Central memory CD8-positive, alpha-beta T cell (primary cell): ENCODE measurements at regions not wholly inside any gene's neighbourhood (a gene's known extent, or its start where the extent isn't known, plus 50 kb on each side); places are given as distances from the start of the nearest gene placed in this dataset.

Source experiments
- ATAC-seq: fragments of 150-1000 bp; cut with Tn5 transposase; replicated peaks from 2 replicates; pipeline ENCODE4 v1.10.0; 2022; ENCODE audit warnings: mild to moderate bottlenecking, moderate FRiP score, moderate number of reproducible peaks; ENCODE audit not compliant: poor library complexity, severe bottlenecking; ENCODE audit errors: extremely low read depth
- DNase-seq, 2 donors: peaks; one replicate each; pipeline ENCODE4 v3.0.0; 2021; ENCODE audit warnings: low spot score in 2 of 2
- H3K27ac Mint-ChIP-seq: one replicate; pipeline ENCODE4 v1.8.0; 2022; ENCODE audit warnings: low read depth, mild to moderate bottlenecking, moderate library complexity, mixed read lengths
- H3K27me3 Mint-ChIP-seq: one replicate; pipeline ENCODE4 v1.8.0; 2022; ENCODE audit warnings: mixed read lengths
- H3K36me3 Mint-ChIP-seq: one replicate; pipeline ENCODE4 v1.8.0; 2022; ENCODE audit warnings: mild to moderate bottlenecking, moderate library complexity, mixed read lengths; ENCODE audit not compliant: insufficient read depth
- H3K4me1 Mint-ChIP-seq: one replicate; pipeline ENCODE4 v1.8.0; 2022; ENCODE audit warnings: mixed read lengths
- H3K4me3 Mint-ChIP-seq: one replicate; pipeline ENCODE4 v1.8.0; 2022; ENCODE audit warnings: mild to moderate bottlenecking, moderate library complexity, mixed read lengths
- H3K9me3 Mint-ChIP-seq: one replicate; pipeline ENCODE4 v1.8.0; 2022; ENCODE audit warnings: mixed read lengths

- ATAC-seq (no peak), DNase-seq (no peak)
- no peak overlapping the region for H3K4me3 Mint-ChIP-seq
- no peaks in the 10 kb centered on the region for H3K4me1 Mint-ChIP-seq
- H3K9me3 Mint-ChIP-seq, result no peaks in the 10 kb centered on the region
- no peak overlapping the region for H3K27ac Mint-ChIP-seq
- H3K36me3 Mint-ChIP-seq, result no peaks in the 10 kb centered on the region
- H3K27me3 Mint-ChIP-seq, result peaks cover 26% of the 10 kb centered on the region
Observed at GRCh38 chr11:70739811-70740487, 341.6 kb downstream of the CTTN start.

- peaks cover 26% of the 10 kb centered on the region for H3K27me3 Mint-ChIP-seq
- no peak overlapping the region for H3K4me3 Mint-ChIP-seq
Observed at GRCh38 chr11:70740488-70740851, 342.1 kb downstream of the CTTN start.

GRCh38 chr11:70741085-70741484 lies 342.8 kb downstream of the CTTN start:
- no peaks in the 10 kb centered on the region for H3K9me3 Mint-ChIP-seq
- no peaks in the 10 kb centered on the region for H3K36me3 Mint-ChIP-seq
- ATAC-seq (no peak), DNase-seq (no peak)
- peaks cover 26% of the 10 kb centered on the region for H3K27me3 Mint-ChIP-seq
- no peak overlapping the region for H3K27ac Mint-ChIP-seq
- H3K4me3 Mint-ChIP-seq, result no peak overlapping the region
- H3K4me1 Mint-ChIP-seq, result no peaks in the 10 kb centered on the region

More at GRCh38 chr11:70740488-70740851, 342.1 kb downstream of the CTTN start:
- no peaks in the 10 kb centered on the region for H3K4me1 Mint-ChIP-seq
- no peak overlapping the region for H3K27ac Mint-ChIP-seq
- no peaks in the 10 kb centered on the region for H3K9me3 Mint-ChIP-seq
- no peaks in the 10 kb centered on the region for H3K36me3 Mint-ChIP-seq
- DNase-seq, result no peak
- ATAC-seq, result no peak

- Mint-ChIP-seq H3K4me3 (no peak overlapping the region), H3K9me3 (no peaks in the 10 kb centered on the region), H3K36me3 (no peaks in the 10 kb centered on the region), H3K4me1 (no peaks in the 10 kb centered on the region), H3K27me3 (peaks cover 31% of the 10 kb centered on the region), H3K27ac (no peak overlapping the region)
- DNase-seq (no peak), ATAC-seq (no peak)
Observed at GRCh38 chr11:70742553-70743291, 344.4 kb downstream of the CTTN start.

- Mint-ChIP-seq H3K27me3 (peaks cover 37% of the 10 kb centered on the region), H3K36me3 (no peaks in the 10 kb centered on the region), H3K27ac (no peak overlapping the region), H3K9me3 (no peaks in the 10 kb centered on the region), H3K4me3 (no peak overlapping the region), H3K4me1 (no peaks in the 10 kb centered on the region)
- DNase-seq, result no peak
- no peak for ATAC-seq
Observed at GRCh38 chr11:70743329-70743728, 345.0 kb downstream of the CTTN start.

GRCh38 chr11:70743941-70744351 lies 345.6 kb downstream of the CTTN start:
- H3K27ac Mint-ChIP-seq, result no peak overlapping the region
- no peaks in the 10 kb centered on the region for H3K36me3 Mint-ChIP-seq
- H3K4me3 Mint-ChIP-seq, result no peak overlapping the region
- DNase-seq, result no peak
- H3K4me1 Mint-ChIP-seq, result no peaks in the 10 kb centered on the region
- no peaks in the 10 kb centered on the region for H3K9me3 Mint-ChIP-seq
- H3K27me3 Mint-ChIP-seq, result peaks cover 43% of the 10 kb centered on the region
- no peak for ATAC-seq

GRCh38 chr11:70744396-70745185 lies 346.3 kb downstream of the CTTN start:
- ATAC-seq (no peak), DNase-seq (no peak)
- Mint-ChIP-seq H3K4me1 (no peaks in the 10 kb centered on the region), H3K27ac (no peak overlapping the region), H3K4me3 (no peak overlapping the region), H3K27me3 (peaks cover 50% of the 10 kb centered on the region), H3K36me3 (no peaks in the 10 kb centered on the region), H3K9me3 (no peaks in the 10 kb centered on the region)

- no peaks in the 10 kb centered on the region for H3K4me1 Mint-ChIP-seq
- no peak for DNase-seq
- H3K27me3 Mint-ChIP-seq, result peaks cover 53% of the 10 kb centered on the region
- H3K9me3 Mint-ChIP-seq, result no peaks in the 10 kb centered on the region
- H3K4me3 Mint-ChIP-seq, result no peak overlapping the region
- no peak overlapping the region for H3K27ac Mint-ChIP-seq
- peaks cover 2% of the 10 kb centered on the region for H3K36me3 Mint-ChIP-seq
- ATAC-seq, result no peak
Observed at GRCh38 chr11:70745451-70745850, 347.1 kb downstream of the CTTN start.

- peaks cover 53% of the 10 kb centered on the region for H3K27me3 Mint-ChIP-seq
- DNase-seq, result no peak
- H3K36me3 Mint-ChIP-seq, result peaks cover 2% of the 10 kb centered on the region
- ATAC-seq, result no peak
- peaks cover 1% of the 10 kb centered on the region for H3K9me3 Mint-ChIP-seq
- H3K27ac Mint-ChIP-seq, result no peak overlapping the region
- H3K4me1 Mint-ChIP-seq, result no peaks in the 10 kb centered on the region
- H3K4me3 Mint-ChIP-seq, result no peak overlapping the region
Observed at GRCh38 chr11:70745941-70746340, 347.6 kb downstream of the CTTN start.

- DNase-seq (no peak), ATAC-seq (no peak)
- H3K27ac Mint-ChIP-seq, result no peak overlapping the region
- no peaks in the 10 kb centered on the region for H3K4me1 Mint-ChIP-seq
- peaks cover 5% of the 10 kb centered on the region for H3K9me3 Mint-ChIP-seq
- no peak overlapping the region for H3K4me3 Mint-ChIP-seq
- peaks cover 2% of the 10 kb centered on the region for H3K36me3 Mint-ChIP-seq
- peaks cover 53% of the 10 kb centered on the region for H3K27me3 Mint-ChIP-seq
Observed at GRCh38 chr11:70746351-70746750, 348.0 kb downstream of the CTTN start.

GRCh38 chr11:70747285-70747684 lies 349.0 kb downstream of the CTTN start:
- Mint-ChIP-seq H3K27ac (no peak overlapping the region), H3K27me3 (peaks cover 46% of the 10 kb centered on the region), H3K9me3 (peaks cover 6% of the 10 kb centered on the region), H3K4me1 (no peaks in the 10 kb centered on the region), H3K4me3 (no peak overlapping the region), H3K36me3 (peaks cover 2% of the 10 kb centered on the region)
- DNase-seq (no peak), ATAC-seq (no peak)

GRCh38 chr11:70747921-70748320 lies 349.6 kb downstream of the CTTN start:
- Mint-ChIP-seq H3K27me3 (peaks cover 40% of the 10 kb centered on the region), H3K4me3 (no peak overlapping the region), H3K27ac (no peak overlapping the region), H3K9me3 (peaks cover 6% of the 10 kb centered on the region), H3K36me3 (peaks cover 2% of the 10 kb centered on the region), H3K4me1 (no peaks in the 10 kb centered on the region)
- no peak for DNase-seq
- no peak for ATAC-seq
